ENCODE measurements at regions not wholly inside any gene's neighbourhood (a gene's known extent, or its start where the extent isn't known, plus 50 kb on each side); places are given as distances from the start of the nearest gene placed in this dataset.

DNA sequence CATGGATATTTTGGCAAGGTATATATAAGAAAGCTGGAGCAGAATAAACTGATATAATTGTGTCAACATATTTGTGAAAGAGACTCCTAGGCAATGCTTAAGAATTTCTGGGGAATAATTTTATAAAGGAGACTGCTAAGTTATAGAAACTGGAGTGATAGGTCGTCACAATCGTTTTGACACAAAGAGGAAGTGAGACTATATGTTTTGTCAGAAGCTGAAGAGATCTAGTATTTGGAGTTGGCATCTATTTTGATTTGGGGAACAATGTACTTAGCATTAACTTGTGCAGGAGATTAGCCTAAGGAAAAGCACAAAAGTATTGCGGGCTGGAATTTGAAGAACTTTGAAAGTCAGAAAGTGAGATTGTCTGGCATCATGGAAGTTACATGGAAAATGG lies 582.5 kb downstream of the TAF11L14 start:
- in situ Hi-C loops (cut with HindIII; ENCODE audit: low sequenced_read_pairs), result no loop called here
- no peak overlapping the region for H3K4me3 ChIP-seq (ENCODE audit: low read depth, low read length)
- TF ChIP-seq, protein P1, sequence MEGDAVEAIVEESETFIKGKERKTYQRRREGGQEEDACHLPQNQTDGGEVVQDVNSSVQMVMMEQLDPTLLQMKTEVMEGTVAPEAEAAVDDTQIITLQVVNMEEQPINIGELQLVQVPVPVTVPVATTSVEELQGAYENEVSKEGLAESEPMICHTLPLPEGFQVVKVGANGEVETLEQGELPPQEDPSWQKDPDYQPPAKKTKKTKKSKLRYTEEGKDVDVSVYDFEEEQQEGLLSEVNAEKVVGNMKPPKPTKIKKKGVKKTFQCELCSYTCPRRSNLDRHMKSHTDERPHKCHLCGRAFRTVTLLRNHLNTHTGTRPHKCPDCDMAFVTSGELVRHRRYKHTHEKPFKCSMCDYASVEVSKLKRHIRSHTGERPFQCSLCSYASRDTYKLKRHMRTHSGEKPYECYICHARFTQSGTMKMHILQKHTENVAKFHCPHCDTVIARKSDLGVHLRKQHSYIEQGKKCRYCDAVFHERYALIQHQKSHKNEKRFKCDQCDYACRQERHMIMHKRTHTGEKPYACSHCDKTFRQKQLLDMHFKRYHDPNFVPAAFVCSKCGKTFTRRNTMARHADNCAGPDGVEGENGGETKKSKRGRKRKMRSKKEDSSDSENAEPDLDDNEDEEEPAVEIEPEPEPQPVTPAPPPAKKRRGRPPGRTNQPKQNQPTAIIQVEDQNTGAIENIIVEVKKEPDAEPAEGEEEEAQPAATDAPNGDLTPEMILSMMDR (IDR thresholded peaks at IDR 0.05; ENCODE audit: low read depth, low read length), result no peak
- no peak for DNase-seq (ENCODE audit: low read depth, low spot score)

DNA sequence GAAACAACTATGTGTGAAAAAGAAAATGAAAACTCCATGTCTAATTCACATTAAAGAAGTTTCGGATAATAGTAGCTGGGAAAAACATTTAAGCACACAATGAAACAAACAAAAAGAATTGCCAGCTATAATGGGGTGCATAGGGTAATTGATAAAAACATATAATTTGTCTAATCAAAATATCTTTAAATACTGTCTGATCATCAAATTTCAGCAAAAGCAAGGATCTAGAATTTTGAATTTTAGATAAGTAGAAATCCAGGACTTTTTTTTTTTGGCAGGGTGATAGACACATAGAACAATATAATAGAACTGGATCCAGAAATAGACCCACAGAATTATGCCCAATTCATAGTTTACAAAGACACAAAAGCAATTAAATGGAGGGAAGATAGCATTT lies 585.0 kb downstream of the TAF11L14 start:
- in situ Hi-C loops (cut with HindIII; ENCODE audit: low sequenced_read_pairs), result no loop called here
- no peak for DNase-seq (ENCODE audit: low read depth, low spot score)
- TF ChIP-seq, protein P1 (IDR thresholded peaks at IDR 0.05; ENCODE audit: low read depth, low read length), result no peak
- no peak overlapping the region for H3K4me3 ChIP-seq (ENCODE audit: low read depth, low read length)

DNA sequence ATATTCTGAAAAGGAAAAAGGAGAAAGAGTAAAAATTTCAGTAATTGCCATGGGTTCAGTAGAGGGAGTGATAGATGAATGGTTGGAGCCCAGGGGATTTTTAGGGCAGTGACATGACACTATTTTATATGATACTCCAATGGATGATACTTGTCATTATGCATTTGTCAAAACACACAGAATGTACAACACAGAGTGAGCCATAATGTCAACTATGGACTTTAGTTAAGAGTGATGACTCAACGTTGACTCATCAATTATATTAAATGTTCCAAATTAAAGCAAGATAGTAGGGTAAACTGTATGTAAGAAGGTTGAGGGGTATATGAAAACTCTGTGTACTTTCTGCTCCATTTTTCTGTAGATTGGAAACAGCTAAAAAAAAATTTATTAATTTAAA lies 586.4 kb downstream of the TAF11L14 start:
- H3K4me3 ChIP-seq (ENCODE audit: low read depth, low read length), result no peak overlapping the region
- TF ChIP-seq, protein P1 (IDR thresholded peaks at IDR 0.05; ENCODE audit: low read depth, low read length), result no peak
- in situ Hi-C loops (cut with HindIII; ENCODE audit: low sequenced_read_pairs), result no loop called here
- peak; percentile 1 for DNase-seq (ENCODE audit: low read depth, low spot score)

DNA sequence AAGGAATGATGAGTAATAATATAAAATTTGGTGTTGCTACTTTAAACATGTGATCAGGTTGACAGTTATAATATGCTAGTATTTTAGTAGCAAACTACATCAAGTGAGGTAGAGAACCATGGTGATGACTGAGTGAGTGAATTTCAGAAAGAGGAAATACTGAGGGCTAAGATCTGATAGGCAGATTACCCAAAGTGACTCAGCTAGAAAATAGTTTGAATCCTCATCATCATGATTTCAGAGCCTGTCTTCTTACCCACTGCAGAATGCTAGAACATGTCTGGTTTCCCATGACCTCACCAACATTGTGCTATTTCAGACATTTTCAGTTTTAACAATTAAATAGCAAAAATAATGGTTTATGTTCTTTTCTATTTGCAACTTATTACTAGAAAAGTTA lies 602.1 kb downstream of the TAF11L14 start:
- H3K4me3 ChIP-seq (ENCODE audit: low read depth, low read length), result no peak overlapping the region
- in situ Hi-C loops (cut with HindIII; ENCODE audit: low sequenced_read_pairs), result no loop called here
- TF ChIP-seq, protein P1 (IDR thresholded peaks at IDR 0.05; ENCODE audit: low read depth, low read length), result no peak
- no peak for DNase-seq (ENCODE audit: low read depth, low spot score)

DNA sequence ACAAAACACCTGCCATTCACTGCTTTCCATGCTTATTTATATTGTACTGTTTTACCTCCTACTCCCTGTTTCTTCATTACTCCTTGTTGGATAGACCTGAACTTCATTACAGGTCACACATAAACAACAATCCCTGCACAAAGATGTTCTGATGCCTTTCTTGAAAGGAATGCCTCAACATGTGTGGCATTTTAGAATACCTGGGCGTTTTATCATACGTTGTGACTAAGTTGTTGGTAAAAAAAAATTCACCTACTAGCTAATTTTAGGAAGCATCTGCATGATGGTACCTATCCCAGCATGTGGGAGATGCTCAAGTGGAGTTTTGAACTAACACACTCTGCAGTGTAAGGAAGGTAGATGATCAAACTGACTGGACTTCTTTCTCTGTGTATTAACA lies 604.1 kb downstream of the TAF11L14 start:
- H3K4me3 ChIP-seq (ENCODE audit: low read depth, low read length), result no peak overlapping the region
- TF ChIP-seq, protein P1 (IDR thresholded peaks at IDR 0.05; ENCODE audit: low read depth, low read length), result no peak
- no peak for DNase-seq (ENCODE audit: low read depth, low spot score)
- in situ Hi-C loops (cut with HindIII; ENCODE audit: low sequenced_read_pairs), result no loop called here

DNA sequence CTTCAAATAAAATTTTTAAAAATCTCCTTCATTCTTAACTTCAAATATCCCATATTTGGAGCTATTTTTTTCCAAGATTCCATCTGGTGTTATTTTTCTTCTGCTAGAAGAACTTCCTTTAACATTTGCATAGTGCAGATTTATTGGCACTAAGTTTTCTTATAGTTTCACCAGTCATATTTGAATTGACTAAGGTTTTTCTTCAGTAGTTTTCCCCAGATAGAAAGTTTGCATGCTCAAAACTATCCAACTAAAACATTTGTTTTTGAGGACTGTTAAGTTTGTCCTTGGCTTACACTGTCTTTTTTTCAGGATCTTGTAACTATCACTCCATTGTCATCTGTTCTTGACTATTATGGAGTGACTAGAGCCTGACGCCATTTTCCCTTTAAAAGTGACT lies 606.7 kb downstream of the TAF11L14 start:
- TF ChIP-seq, protein P1 (IDR thresholded peaks at IDR 0.05; ENCODE audit: low read depth, low read length), result no peak
- DNase-seq (ENCODE audit: low read depth, low spot score), result no peak
- no peak overlapping the region for H3K4me3 ChIP-seq (ENCODE audit: low read depth, low read length)
- in situ Hi-C loops (cut with HindIII; ENCODE audit: low sequenced_read_pairs), result no loop called here

DNA sequence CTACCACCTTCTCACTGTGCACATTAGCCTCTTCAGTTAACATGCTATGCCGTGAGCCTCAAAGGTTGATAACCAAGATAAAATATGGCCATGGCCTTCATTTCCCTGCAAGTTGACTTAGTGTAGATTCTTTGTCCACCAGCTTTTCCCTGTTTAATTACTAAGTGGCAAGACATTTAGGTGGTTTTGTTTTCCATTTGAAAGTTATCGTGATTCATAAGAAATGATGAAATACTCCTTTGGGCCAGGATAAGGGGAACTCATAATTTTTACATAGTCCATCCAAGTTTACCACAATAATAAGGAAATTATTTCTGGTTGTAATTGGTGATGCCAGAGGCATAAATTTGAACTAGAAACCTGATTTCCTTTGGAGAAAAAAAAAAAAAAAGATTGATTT lies 609.6 kb downstream of the TAF11L14 start:
- DNase-seq (ENCODE audit: low read depth, low spot score), result no peak
- H3K4me3 ChIP-seq (ENCODE audit: low read depth, low read length), result no peak overlapping the region
- TF ChIP-seq, protein P1 (IDR thresholded peaks at IDR 0.05; ENCODE audit: low read depth, low read length), result no peak
- in situ Hi-C loops (cut with HindIII; ENCODE audit: low sequenced_read_pairs), result no loop called here

Data from astrocyte of the spinal cord (primary cell).